ENCODE measurements at regions not wholly inside any gene's neighbourhood (a gene's known extent, or its start where the extent isn't known, plus 50 kb on each side); places are given as distances from the start of the nearest gene placed in this dataset.

DNA sequence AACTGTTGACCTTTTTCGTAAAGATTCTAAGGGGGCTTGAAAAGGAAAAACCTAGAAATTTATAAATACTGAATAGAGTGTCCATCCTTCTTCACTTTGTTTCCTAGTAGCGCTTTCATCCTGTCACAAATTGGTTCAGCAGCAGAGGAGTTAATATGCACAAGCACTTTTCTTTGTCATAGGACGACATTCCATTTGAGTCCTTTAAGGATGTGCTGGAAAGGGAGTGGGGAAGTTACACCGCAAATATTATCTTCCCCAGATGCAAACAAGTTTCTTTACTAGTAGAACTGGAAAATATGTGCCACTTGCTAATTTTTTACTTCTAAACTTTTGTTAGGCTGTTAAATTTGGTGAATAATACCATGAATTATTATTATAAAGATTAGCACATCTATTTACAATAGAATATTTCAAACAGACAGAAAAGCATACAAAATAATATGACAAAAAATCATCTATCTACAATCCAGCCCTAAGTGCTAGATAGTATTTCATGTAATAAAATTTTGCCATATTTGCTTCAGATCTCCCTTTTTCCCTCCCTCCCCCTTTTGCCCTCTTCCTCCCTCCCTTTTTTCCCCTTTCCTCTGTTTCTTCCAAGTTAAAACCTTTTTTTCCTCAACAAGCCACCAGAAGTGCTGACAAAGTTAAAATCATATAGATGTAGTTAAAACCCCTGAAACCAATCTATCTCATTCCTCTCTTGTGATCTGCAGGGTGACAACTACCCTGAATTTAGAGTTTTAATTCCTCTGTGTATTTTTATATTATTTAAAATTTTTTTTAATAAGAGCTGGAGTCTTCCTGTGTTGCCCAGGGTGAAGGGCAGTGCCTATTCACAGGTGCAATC, 50.5 kb upstream of the MAP4K3 start:
- no peak for DNase-seq (ENCODE audit: low read depth)
- TF ChIP-seq, protein P1, sequence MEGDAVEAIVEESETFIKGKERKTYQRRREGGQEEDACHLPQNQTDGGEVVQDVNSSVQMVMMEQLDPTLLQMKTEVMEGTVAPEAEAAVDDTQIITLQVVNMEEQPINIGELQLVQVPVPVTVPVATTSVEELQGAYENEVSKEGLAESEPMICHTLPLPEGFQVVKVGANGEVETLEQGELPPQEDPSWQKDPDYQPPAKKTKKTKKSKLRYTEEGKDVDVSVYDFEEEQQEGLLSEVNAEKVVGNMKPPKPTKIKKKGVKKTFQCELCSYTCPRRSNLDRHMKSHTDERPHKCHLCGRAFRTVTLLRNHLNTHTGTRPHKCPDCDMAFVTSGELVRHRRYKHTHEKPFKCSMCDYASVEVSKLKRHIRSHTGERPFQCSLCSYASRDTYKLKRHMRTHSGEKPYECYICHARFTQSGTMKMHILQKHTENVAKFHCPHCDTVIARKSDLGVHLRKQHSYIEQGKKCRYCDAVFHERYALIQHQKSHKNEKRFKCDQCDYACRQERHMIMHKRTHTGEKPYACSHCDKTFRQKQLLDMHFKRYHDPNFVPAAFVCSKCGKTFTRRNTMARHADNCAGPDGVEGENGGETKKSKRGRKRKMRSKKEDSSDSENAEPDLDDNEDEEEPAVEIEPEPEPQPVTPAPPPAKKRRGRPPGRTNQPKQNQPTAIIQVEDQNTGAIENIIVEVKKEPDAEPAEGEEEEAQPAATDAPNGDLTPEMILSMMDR (IDR thresholded peaks at IDR 0.05; ENCODE audit: control insufficient read depth, insufficient read depth, low read depth, low read length, missing control alignments): no peak
- H3K4me3 ChIP-seq (ENCODE audit: control insufficient read depth, low read depth, low read length): no peak overlapping the region

DNA sequence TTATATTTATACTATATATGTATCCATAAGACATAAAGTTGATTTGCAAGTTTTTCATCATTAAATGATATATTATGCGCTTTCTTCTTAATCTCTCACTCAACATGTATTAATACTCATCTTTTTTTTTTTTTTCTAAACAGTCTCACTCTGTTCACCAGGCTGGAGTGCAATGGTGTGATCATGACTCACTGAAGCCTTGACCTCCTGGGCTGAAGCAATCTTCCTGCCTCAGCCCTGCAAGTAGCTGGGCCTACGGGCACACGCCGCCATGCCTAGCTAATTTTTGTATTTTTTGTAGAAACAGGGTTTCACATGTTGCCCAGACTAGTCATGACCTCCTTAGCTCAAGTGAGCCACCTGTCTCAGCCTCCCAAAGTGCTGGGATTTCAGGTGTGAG, 51.4 kb upstream of the MAP4K3 start:
- DNase-seq (ENCODE audit: low read depth): peak; percentile 74
- H3K4me3 ChIP-seq (ENCODE audit: control insufficient read depth, low read depth, low read length): no peak overlapping the region

DNA sequence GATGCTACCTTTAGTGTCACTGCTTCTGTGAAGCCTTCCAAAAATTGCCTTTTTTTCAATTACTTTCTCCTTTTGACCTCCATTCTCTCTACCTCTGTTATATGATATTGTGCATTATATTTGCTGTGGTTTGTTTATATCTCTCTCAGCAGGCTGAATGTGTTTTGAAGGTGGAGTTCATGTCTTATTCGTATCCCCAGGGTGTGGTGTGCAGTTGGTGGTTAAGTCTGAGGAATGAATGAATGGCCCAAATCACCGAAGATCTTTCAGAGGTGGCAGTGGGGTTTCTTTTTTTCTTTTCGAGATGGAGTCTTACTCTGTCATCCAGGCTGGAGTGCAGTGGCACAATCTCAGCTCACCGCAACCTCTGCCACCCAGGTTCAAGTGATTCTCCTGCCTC, 53.5 kb upstream of the MAP4K3 start:
- DNase-seq (ENCODE audit: low read depth): no peak
- no peak overlapping the region for H3K4me3 ChIP-seq (ENCODE audit: control insufficient read depth, low read depth, low read length)
- TF ChIP-seq, protein P1 (IDR thresholded peaks at IDR 0.05; ENCODE audit: control insufficient read depth, insufficient read depth, low read depth, low read length, missing control alignments): no peak

More for the DNA sequence above, 51.4 kb upstream of the MAP4K3 start:
- TF ChIP-seq, protein P1 (IDR thresholded peaks at IDR 0.05; ENCODE audit: control insufficient read depth, insufficient read depth, low read depth, low read length, missing control alignments): no peak

DNA sequence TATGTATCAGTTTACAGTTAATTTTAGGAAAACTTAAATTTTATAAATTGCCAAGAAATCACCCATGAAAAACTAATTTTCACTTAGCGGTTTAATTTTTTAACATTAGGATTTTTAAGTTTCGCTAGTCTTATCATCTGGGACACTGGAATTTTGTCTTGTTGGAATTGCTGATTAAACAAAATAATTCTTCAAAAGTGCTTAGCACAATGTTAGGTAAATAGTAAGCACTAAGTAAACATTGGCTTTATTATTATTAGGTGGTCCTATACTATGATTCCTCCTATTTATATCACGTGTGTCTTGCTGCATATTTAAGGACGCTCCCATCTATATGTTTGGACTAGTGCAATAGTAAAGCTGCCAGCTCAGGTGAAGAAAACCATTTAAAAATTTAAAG, 54.6 kb upstream of the MAP4K3 start:
- TF ChIP-seq, protein P1 (IDR thresholded peaks at IDR 0.05; ENCODE audit: control insufficient read depth, insufficient read depth, low read depth, low read length, missing control alignments): no peak
- no peak overlapping the region for H3K4me3 ChIP-seq (ENCODE audit: control insufficient read depth, low read depth, low read length)
- no peak for DNase-seq (ENCODE audit: low read depth)

DNA sequence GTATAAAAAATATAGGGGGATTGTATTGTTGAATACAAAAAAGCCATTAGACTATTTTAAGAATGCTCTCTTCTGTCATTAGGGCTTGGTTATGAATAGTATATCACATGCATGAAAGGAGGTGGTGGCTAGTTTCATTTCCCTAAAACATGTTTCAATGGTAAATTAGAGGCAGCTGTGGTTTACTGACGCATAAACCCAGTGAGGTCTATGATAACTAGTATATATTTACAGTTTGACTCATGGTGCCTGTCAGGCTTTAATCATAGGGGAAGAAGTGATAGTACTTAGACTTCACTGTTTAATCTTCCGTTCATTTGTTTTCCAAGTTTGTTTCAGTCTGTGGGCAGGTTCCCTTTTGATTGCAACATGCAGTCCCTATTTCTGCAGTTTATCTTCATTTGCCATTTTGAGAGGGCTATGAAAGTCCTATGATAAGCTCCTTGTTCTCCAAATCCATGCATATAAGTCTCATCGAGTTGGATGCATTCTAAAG, 55.1 kb upstream of the MAP4K3 start:
- no peak overlapping the region for H3K4me3 ChIP-seq (ENCODE audit: control insufficient read depth, low read depth, low read length)
- peak; percentile 91 for DNase-seq (ENCODE audit: low read depth)
- TF ChIP-seq, protein P1 (IDR thresholded peaks at IDR 0.05; ENCODE audit: control insufficient read depth, insufficient read depth, low read depth, low read length, missing control alignments): no peak

DNA sequence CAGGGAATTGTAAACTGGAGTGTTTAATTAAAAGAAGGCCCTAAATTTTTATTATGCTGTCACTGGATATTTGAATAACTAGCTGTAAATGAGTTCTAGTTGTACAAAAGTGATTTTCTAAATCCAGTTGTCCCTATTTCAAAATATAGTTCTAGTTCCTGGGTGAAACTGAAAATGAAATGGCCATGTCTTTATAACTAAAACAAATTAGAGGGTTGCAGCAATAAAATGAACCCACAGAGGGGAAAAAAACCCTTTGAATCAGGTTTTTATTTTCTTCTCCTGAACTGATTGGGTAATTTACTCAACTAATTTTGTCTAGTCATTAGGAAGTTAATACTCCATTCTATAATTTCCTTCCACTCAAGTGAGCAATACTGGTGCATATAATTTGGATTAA, 55.6 kb upstream of the MAP4K3 start:
- no peak for DNase-seq (ENCODE audit: low read depth)
- TF ChIP-seq, protein P1 (IDR thresholded peaks at IDR 0.05; ENCODE audit: control insufficient read depth, insufficient read depth, low read depth, low read length, missing control alignments): no peak
- no peak overlapping the region for H3K4me3 ChIP-seq (ENCODE audit: control insufficient read depth, low read depth, low read length)

Measured in AG09309 (cell line).